Panc1 (cell line): ENCODE measurements at regions not wholly inside any gene's neighbourhood (a gene's known extent, or its start where the extent isn't known, plus 50 kb on each side); places are given as distances from the start of the nearest gene placed in this dataset.

Experiments
- ATAC-seq: fragments of 200-7000 bp; cut with Tn5 transposase; 2 replicates; pipeline ENCODE4 v1.9.1; 2020; ENCODE audit warnings: mild to moderate bottlenecking, moderate library complexity
- BruUV-seq: library from RNA; stranded (reverse); fragments of 400-500 nt; replicated peaks from 2 replicates; lab custom pipeline; 2021; lab: Mats Ljungman, UMichigan
- CTCF ChIA-PET: fragments of 300-600 bp; sonication (Branson Sonifier 250); formaldehyde crosslinking; loops from one replicate; lab custom pipeline; 2022; ENCODE audit warnings: antibody characterized with exemption; lab: Charles Lee
- POLR2A ChIA-PET: fragments of 300-600 bp; sonication (Branson Sonifier 250); formaldehyde crosslinking; loops from one replicate; lab custom pipeline; 2022; ENCODE audit warnings: antibody characterized with exemption; lab: Charles Lee
- DNase-seq: peaks from one replicate; pipeline ENCODE4 v3.0.0-alpha.2; 2010; ENCODE audit warnings: low read depth, low spot score
- H3K27ac ChIP-seq: 2 replicates; pipeline ENCODE4 v1.5.1; 2011; ENCODE audit warnings: mild to moderate bottlenecking, low read length, inconsistent platforms
- H3K27me3 ChIP-seq: fragments of 200-500 bp; sonication (Bioruptor generic); 2 replicates; pipeline ENCODE4 v1.6.0; 2014; ENCODE audit warnings: low read length, inconsistent platforms; ENCODE audit not compliant: control insufficient read depth, insufficient read depth
- H3K36me3 ChIP-seq: fragments of 200-500 bp; sonication (Bioruptor generic); 2 replicates; pipeline ENCODE4 v1.5.1; 2014; ENCODE audit warnings: inconsistent platforms, mild to moderate bottlenecking, low read length, moderate library complexity; ENCODE audit not compliant: control insufficient read depth, insufficient read depth
- H3K4me1 ChIP-seq: 2 replicates; pipeline ENCODE4 v1.5.1; 2011; ENCODE audit warnings: inconsistent platforms, mild to moderate bottlenecking, low read length, moderate library complexity; ENCODE audit not compliant: control insufficient read depth, insufficient read depth
- H3K4me3 ChIP-seq, 2 experiments: 2 replicates each; pipeline ENCODE4 v1.5.1; 2011 to 2012; ENCODE audit warnings: low read depth in 2 of 2, low read length in 2 of 2, mild to moderate bottlenecking in 2 of 2, inconsistent platforms in 1 of 2, moderate library complexity in 1 of 2
- H3K9me3 ChIP-seq: fragments of 200-500 bp; sonication (Bioruptor generic); 2 replicates; pipeline ENCODE4 v1.5.1; 2014; ENCODE audit warnings: low read depth, mild to moderate bottlenecking, inconsistent platforms, low read length, moderate library complexity; ENCODE audit not compliant: control insufficient read depth, insufficient read depth
- CTCF ChIP-seq: fragments of 450-650 bp; IDR thresholded peaks from 2 replicates; pipeline ENCODE4 v1.5.1; 2017; ENCODE audit warnings: mild to moderate bottlenecking
- POLR2AphosphoS5 ChIP-seq: IDR thresholded peaks from 2 replicates; pipeline ENCODE4 v1.6.1; 2012; ENCODE audit warnings: mild to moderate bottlenecking, low read depth, low read length, moderate library complexity
- REST ChIP-seq, 2 experiments: IDR thresholded peaks; 2 replicates each; pipeline ENCODE4 v1.6.1; 2011 to 2012; ENCODE audit warnings: low read depth in 2 of 2, control low read depth in 1 of 2, low read length in 1 of 2, mild to moderate bottlenecking in 1 of 2, moderate library complexity in 1 of 2; ENCODE audit not compliant: insufficient read depth in 1 of 2
- SIN3A ChIP-seq: IDR thresholded peaks from 2 replicates; pipeline ENCODE4 v1.6.1; 2012; ENCODE audit warnings: low read depth, mild to moderate bottlenecking, low read length, moderate library complexity, borderline replicate concordance; ENCODE audit not compliant: insufficient read depth
- TCF7L2 ChIP-seq: IDR thresholded peaks from 2 replicates; pipeline ENCODE4 v1.6.1; 2011; ENCODE audit warnings: mild to moderate bottlenecking, low read depth, low read length, inconsistent platforms
- in situ Hi-C: cut with HindIII; loops from 2 replicates; pipeline ENCODE4 v1.10.0; 2016; ENCODE audit warnings: low sequenced_read_pairs, low pct_unique_long_range_greater_than_20kb
- intact Hi-C: fragments of 100-400 bp; cut with micrococcal nuclease; formaldehyde crosslinking; loops from one replicate; pipeline ENCODE4 v1.10.0; 2022; ENCODE audit not compliant: unreplicated experiment

- no peak for ATAC-seq
- no peak for DNase-seq
- intact Hi-C loops (no loop called here), in situ Hi-C loops (no loop called here)
- no TSS peak for BruUV-seq
- H3K4me1 ChIP-seq: no peaks in the 10 kb centered on the region
- H3K36me3 ChIP-seq: no peaks in the 10 kb centered on the region
- POLR2A ChIA-PET: no interaction called here
- H3K27ac ChIP-seq: no peak overlapping the region
- CTCF ChIA-PET: no interaction called here
- H3K4me3 ChIP-seq: no peak overlapping the region
- H3K9me3 ChIP-seq: no peaks in the 10 kb centered on the region
- H3K27me3 ChIP-seq: no peaks in the 10 kb centered on the region
- TF ChIP-seq SIN3A (no peak), REST (IDR thresholded peaks at IDR 0.05; ENCODE audit: insufficient read depth in 1 of 2, low read depth in 2 of 2, low read length in 1 of 2) (no peak), CTCF (no peak), POLR2AphosphoS5 (no peak), TCF7L2 (no peak)
Measured at GRCh38 chr5:84696651-84697050, 312.0 kb upstream of the EDIL3 start.

GRCh38 chr5:84695330-84695729 is 310.6 kb upstream of the EDIL3 start:
- ATAC-seq: no peak
- no TSS peak for BruUV-seq
- in situ Hi-C loops: no loop called here

More at GRCh38 chr5:84695330-84695729, 310.6 kb upstream of the EDIL3 start:
- no peaks in the 10 kb centered on the region for H3K27me3 ChIP-seq
- ChIA-PET CTCF (no interaction called here), POLR2A (no interaction called here)
- no peak overlapping the region for H3K27ac ChIP-seq
- TF ChIP-seq TCF7L2: no peak
- no peak for TF ChIP-seq SIN3A
- no peak for TF ChIP-seq POLR2AphosphoS5
- no peak for TF ChIP-seq CTCF
- no peak for TF ChIP-seq REST (IDR thresholded peaks at IDR 0.05; ENCODE audit: insufficient read depth in 1 of 2, low read depth in 2 of 2, low read length in 1 of 2)
- no peaks in the 10 kb centered on the region for H3K36me3 ChIP-seq
- H3K9me3 ChIP-seq: no peaks in the 10 kb centered on the region; the same call in 1 of the 2 replicates
- intact Hi-C loops: no loop called here
- H3K4me1 ChIP-seq: no peaks in the 10 kb centered on the region
- H3K4me3 ChIP-seq: no peak overlapping the region
- no peak for DNase-seq
